GM13977 (cell line): ENCODE measurements at regions not wholly inside any gene's neighbourhood (a gene's known extent, or its start where the extent isn't known, plus 50 kb on each side); places are given as distances from the start of the nearest gene placed in this dataset.

Source experiments
- DNase-seq: peaks from one replicate; pipeline ENCODE4 v3.0.0; 2012; ENCODE audit warnings: low spot score
- CTCF ChIP-seq: IDR thresholded peaks from 2 replicates; pipeline ENCODE4 v1.5.1; 2012; ENCODE audit warnings: mild to moderate bottlenecking, control low read depth; ENCODE audit not compliant: insufficient read depth; ENCODE audit errors: extremely low read depth, missing control alignments
- in situ Hi-C: fragments of 300-500 bp; cut with MboI; formaldehyde crosslinking; loops from one replicate; pipeline ENCODE4 v1.12.0; 2022; ENCODE audit warnings: low sequenced_read_pairs, low pct_unique_long_range_greater_than_20kb, mixed read lengths, inconsistent platforms; ENCODE audit not compliant: unreplicated experiment

GRCh38 chr3:72571638-72572114 is 276.6 kb downstream of the SHQ1 start:
- in situ Hi-C loops = no loop called here
- DNase-seq = no peak

GRCh38 chr3:72571052-72571451 is 277.2 kb downstream of the SHQ1 start:
- in situ Hi-C loops = no loop called here
- no peak for TF ChIP-seq CTCF
- DNase-seq = no peak

More at GRCh38 chr3:72571638-72572114, 276.6 kb downstream of the SHQ1 start:
- TF ChIP-seq CTCF = no peak

- TF ChIP-seq CTCF = no peak
- DNase-seq = no peak
- in situ Hi-C loops = no loop called here
These were observed 278.3 kb downstream of the SHQ1 start for GRCh38 chr3:72569754-72570440.

- in situ Hi-C loops = no loop called here
- no peak for DNase-seq
- TF ChIP-seq CTCF = no peak
These were observed 280.2 kb downstream of the SHQ1 start for GRCh38 chr3:72568083-72568482.

GRCh38 chr3:72567474-72567873 is 280.8 kb downstream of the SHQ1 start:
- DNase-seq = no peak
- no peak for TF ChIP-seq CTCF
- in situ Hi-C loops = no loop called here

GRCh38 chr3:72565593-72565992 is 282.7 kb downstream of the SHQ1 start:
- in situ Hi-C loops = no loop called here

More at GRCh38 chr3:72565593-72565992, 282.7 kb downstream of the SHQ1 start:
- no peak for TF ChIP-seq CTCF
- DNase-seq = no peak
